MM.1S (cell line): ENCODE measurements at regions not wholly inside any gene's neighbourhood (a gene's known extent, or its start where the extent isn't known, plus 50 kb on each side); places are given as distances from the start of the nearest gene placed in this dataset.

Source experiments
- EZH2phosphoT487 ChIP-seq: fragments of 300-600 bp; sonication (generic); IDR thresholded peaks from 2 replicates; pipeline ENCODE4 v1.6.1; 2018; ENCODE audit warnings: antibody characterized with exemption, low read length
- TF ChIP-seq, protein P1 (sequence below): fragments of 300-600 bp; sonication (generic); IDR thresholded peaks from 2 replicates; pipeline ENCODE4 v1.5.1; 2016; ENCODE audit warnings: antibody characterized with exemption, low read length, mixed read lengths

DNA sequence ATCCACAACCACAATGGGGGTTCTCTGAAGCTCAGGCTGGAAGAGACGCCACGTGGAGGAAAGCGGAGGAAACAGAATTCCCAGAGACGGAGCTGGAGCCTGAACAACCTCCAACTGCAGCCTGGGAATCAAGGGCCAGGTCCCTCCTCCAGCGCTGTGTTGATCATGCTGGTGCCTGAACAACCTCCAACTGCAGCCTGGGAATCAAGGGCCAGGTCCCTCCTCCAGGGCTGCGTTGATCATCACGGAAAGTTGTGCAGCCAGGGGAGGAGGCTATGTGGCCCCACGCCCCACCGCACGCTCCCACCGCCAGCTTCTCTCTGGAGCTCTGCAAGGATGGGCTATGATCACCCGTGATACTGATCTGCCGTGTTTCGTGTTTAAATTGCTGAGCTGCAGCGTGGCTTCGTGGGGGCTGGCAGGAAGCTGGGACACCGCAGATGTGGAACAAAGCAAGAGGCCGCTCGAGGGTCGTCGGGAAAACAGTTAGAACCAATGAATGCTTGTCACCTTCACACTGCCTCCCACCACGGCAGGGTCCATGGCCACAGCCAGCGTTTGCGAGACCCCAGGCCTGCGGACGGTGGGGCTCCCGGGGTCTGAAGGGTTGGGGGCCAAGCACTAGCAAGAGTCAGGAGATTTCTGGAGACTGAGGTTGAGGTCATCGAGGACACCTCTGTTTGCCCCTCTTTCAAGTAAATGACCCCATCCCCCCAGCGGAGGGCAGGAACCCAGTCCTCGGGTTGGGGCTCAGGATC lies 51.8 kb upstream of the FBRSL1 start:
- TF ChIP-seq EZH2phosphoT487, result no peak
- TF ChIP-seq, protein P1, sequence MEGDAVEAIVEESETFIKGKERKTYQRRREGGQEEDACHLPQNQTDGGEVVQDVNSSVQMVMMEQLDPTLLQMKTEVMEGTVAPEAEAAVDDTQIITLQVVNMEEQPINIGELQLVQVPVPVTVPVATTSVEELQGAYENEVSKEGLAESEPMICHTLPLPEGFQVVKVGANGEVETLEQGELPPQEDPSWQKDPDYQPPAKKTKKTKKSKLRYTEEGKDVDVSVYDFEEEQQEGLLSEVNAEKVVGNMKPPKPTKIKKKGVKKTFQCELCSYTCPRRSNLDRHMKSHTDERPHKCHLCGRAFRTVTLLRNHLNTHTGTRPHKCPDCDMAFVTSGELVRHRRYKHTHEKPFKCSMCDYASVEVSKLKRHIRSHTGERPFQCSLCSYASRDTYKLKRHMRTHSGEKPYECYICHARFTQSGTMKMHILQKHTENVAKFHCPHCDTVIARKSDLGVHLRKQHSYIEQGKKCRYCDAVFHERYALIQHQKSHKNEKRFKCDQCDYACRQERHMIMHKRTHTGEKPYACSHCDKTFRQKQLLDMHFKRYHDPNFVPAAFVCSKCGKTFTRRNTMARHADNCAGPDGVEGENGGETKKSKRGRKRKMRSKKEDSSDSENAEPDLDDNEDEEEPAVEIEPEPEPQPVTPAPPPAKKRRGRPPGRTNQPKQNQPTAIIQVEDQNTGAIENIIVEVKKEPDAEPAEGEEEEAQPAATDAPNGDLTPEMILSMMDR, result no peak
